ENCODE measurements at regions not wholly inside any gene's neighbourhood (a gene's known extent, or its start where the extent isn't known, plus 50 kb on each side); places are given as distances from the start of the nearest gene placed in this dataset.
"Not testable (repeated sequence)": the region's sequence is repeated elsewhere in the genome, so short reads cannot be mapped to it uniquely, and the experiment has no call there.

GRCh38 chr1:230475856-230476621 lies 49.9 kb upstream of the PGBD5 start:
- not testable (repeated sequence) for DNase-seq

All from activated CD4-positive, alpha-beta T cell treated with anti-CD3 and anti-CD28 coated beads, Interleukin-2, amount 50 U/mL, for 48 hours (primary cell).